GM18870 (cell line): ENCODE measurements at regions not wholly inside any gene's neighbourhood (a gene's known extent, or its start where the extent isn't known, plus 50 kb on each side); places are given as distances from the start of the nearest gene placed in this dataset.

Experiments
- ATAC-seq: cut with Tn5 transposase; IDR thresholded peaks from one replicate; pipeline ENCODE4 v1.9.1; 2021; ENCODE audit warnings: moderate library complexity; ENCODE audit not compliant: unreplicated experiment

GRCh38 chr7:22627136-22627535, 99.9 kb upstream of the IL6 start:
- no peak for ATAC-seq

- ATAC-seq: no peak
Observed at GRCh38 chr7:22625251-22625650, 101.7 kb upstream of the IL6 start.

GRCh38 chr7:22624781-22625180, 102.2 kb upstream of the IL6 start:
- ATAC-seq: no peak

- no peak for ATAC-seq
Observed at GRCh38 chr7:22622116-22622785, 104.7 kb upstream of the IL6 start.

DNA sequence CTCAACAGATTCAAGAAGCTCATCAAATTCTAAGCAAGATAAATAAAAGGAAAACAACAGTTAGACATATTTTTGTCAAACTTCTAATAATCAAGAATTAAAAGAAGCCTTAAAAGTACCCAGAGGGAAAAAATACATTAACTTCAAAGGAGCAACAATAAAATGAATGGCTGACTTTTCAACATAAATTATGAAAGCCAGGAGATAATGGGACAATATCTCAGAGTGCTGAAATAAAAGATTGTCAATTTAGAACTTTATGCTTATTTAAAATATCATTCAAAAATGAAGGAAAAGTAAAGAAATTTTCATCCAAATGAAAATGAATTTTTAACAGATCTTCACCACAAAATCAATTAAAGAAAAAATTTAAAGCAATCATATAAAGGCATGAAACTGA, 108.5 kb upstream of the IL6 start:
- ATAC-seq: no peak

- no peak for ATAC-seq
Observed at GRCh38 chr7:22617166-22617565, 109.8 kb upstream of the IL6 start.

DNA sequence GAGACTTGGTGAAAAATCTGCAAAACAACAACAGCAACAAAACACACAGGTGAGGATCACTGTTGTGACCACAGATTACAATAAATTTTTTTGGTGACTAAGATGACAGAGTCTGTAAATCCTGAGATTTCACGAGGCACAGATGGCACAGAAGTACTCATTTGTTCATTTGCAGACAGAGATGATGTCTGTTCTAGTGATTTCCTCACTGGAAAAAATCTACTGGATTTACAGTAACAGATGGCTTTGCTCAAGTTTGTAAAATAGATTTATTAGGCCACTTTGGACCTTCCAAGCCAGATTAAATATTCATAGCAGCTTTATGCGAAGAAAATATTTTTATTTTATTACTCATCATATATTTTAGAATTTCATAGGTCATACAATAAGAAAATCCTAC, 113.5 kb upstream of the IL6 start:
- no peak for ATAC-seq

- no peak for ATAC-seq
Observed at GRCh38 chr7:22612776-22613175, 112.8 kb upstream of the STEAP1B start.

GRCh38 chr7:22611758-22612079, 111.7 kb upstream of the STEAP1B start:
- no peak for ATAC-seq

- ATAC-seq: no peak
Observed at GRCh38 chr7:22610951-22611757, 111.2 kb upstream of the STEAP1B start.

- ATAC-seq: no peak
Observed at GRCh38 chr7:22610263-22610662, 110.3 kb upstream of the STEAP1B start.

- ATAC-seq: no peak
Observed at GRCh38 chr7:22607180-22607579, 107.2 kb upstream of the STEAP1B start.

- no peak for ATAC-seq
Observed at GRCh38 chr7:22604246-22604645, 104.3 kb upstream of the STEAP1B start.

GRCh38 chr7:22601812-22602565, 102.0 kb upstream of the STEAP1B start:
- no peak for ATAC-seq

DNA sequence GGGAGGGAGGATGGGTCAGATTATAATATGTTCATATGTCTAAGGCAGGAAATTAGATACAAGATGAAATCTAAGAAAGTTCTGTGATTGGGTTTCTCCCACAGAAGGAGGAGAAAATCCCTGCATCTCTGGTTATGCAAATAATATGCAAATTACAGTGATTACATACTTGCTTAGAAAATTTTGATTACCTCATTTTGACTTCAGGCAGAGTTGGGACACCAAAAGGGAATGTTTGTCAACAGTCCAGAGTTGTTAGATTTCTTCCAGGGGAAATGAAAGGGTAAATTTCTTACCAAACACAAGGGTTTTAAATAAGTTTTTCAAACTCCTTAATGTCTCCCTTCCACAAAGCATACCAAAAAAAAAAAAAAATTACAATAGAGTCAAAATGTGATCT, 101.4 kb upstream of the STEAP1B start:
- ATAC-seq: no peak

GRCh38 chr7:22601003-22601402, 101.0 kb upstream of the STEAP1B start:
- ATAC-seq: no peak

DNA sequence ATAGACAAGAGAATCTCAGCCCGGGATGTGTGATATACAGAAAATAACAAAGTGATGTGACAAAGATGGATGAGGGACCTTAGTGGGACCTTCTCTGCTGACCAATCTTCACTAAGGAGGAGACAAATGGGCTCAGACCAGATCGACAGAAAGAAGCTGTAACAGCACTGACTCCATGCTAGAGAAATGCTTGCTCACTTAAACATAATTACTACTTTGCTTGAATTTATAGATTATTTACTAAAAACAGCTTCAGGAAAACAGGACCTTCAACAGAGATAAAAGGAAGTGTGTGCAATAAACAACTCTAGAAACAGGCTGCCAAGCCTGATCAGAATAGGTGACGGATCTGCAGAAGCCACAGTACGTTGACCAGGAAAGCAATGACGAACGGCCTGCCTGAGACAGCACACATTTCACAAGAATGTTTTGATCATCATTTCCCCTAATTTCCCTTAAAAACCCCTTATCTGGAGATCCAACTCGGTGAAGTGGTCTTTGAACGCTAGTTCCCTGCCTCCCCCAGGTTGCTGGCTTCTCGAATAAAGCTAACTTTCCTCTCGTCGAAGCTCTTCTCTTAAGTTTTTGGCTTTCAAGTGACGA, 98.4 kb upstream of the STEAP1B start:
- ATAC-seq: no peak

GRCh38 chr7:22597844-22598243, 97.9 kb upstream of the STEAP1B start:
- ATAC-seq: no peak

GRCh38 chr7:22596763-22597400, 96.9 kb upstream of the STEAP1B start:
- no peak for ATAC-seq

DNA sequence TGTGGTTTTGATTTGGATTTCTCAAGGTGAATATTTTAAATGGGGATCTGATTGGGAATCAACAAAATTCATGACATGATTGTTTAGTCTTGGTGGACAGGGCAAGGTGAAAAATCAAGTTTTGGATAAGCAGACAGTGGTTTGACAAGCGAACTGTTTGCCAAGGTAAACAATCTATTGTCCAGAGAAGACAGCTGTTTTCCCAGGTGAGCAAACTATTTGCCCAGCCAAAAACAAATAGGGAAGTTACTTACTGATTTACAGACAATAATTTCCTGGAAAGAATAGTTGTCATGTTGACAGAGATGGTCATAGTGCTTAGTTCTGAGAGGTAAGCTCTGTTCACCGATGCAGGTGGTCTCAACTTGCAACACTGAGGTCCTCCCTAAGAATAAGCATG, 94.0 kb upstream of the STEAP1B start:
- no peak for ATAC-seq

GRCh38 chr7:22591271-22591670, 91.3 kb upstream of the STEAP1B start:
- no peak for ATAC-seq
